ENCODE measurements at regions not wholly inside any gene's neighbourhood (a gene's known extent, or its start where the extent isn't known, plus 50 kb on each side); places are given as distances from the start of the nearest gene placed in this dataset.

DNA sequence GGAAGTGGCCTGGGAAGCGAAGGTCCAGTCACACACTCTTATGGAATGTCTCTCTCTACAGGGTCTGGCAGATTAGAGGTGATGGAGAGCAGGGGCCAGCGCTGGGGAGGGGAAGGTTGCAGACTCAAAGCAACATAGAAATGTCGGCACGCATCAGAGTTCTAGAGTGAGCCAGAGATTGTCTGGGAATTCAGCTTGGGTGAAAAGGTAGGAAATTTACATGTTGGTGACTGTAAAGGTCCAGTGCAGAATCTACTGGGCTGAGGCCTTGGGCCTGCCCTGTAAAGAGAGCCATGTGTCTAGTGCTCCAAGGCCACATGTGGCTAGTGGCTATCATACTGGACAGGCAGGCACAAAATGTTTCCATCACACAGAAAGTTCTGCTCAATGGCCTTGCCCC is 80.8 kb downstream of the FOXA2 start:
- DNase-seq = no peak

DNA sequence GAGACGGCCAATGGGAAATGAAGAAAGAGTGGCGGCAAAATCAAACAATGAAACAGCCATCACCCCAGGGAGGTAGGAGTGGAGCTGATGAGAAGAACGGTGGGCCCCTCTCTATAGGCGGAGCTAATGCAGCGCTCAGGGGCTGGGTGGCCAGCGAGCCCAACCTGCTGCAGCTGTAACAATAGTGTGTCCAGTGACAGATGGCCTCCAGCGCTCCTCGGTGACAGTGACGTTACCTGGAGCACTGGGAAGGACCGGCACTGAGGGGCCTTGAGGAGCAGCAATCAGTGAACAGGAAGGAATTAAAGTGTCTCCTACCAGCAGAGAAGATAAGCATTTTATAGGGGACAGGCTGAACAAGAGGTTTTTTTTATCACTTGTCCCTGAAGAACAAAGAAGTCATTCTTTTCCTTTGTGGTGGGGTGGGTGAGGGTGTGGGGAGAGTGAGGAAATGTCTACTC is 81.6 kb downstream of the FOXA2 start:
- DNase-seq = no peak

DNA sequence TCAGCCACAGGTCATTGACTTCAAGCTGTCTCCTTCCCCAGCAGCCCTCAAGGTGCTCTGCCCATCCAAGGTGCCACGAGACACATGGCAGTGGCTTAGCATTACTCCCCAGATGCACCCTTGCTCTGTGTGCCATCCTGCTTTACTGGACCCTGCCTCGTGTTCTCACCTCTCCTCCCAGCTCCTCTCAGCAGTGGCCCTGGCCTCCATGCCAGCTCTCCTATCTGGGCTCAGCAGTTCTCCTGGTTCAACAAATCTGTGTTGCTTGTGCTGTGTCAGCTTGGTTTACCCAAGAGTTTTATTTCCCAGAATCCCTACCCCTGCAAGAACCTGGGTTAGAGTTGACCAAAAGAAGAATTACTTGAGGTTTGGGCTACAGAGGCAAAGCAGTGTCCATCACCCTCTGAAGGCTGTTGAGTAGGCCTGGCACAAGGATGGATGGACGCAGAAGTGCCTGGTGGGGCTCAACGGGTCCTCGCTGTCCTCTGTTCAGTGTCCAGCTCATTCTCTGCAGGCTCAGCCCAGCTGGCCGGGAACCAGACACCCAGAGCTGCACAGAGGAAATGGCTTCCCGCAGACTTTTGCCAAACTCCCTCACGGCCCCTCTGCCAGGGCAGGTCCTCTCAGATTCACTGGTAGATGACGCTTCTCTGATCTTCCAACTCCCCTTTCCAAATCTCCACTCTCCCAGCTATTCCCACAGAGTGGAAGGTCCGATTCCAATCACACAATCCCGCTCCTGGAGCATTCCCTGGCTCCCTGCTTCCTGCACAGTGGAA is 82.6 kb downstream of the FOXA2 start:
- no peak for DNase-seq

DNA sequence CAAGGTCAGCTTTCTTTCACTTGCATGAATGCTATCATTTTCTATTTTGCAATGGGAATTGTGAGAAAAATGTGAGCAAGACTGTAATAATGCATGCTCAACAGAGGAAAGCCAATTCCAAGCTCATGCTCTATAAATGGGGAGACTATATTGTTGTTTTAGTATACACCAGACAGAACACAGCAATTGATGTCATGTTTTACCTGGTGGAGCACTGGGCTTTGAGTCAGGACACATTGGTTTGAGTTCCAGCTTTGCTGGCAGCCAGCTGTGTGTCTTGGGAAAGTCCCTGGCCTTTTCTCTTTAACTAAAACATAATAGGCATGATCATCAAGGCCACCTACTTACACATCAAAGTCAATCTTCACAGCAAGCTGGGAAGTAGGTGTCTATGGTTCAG is 83.3 kb downstream of the FOXA2 start:
- no peak for DNase-seq

DNA sequence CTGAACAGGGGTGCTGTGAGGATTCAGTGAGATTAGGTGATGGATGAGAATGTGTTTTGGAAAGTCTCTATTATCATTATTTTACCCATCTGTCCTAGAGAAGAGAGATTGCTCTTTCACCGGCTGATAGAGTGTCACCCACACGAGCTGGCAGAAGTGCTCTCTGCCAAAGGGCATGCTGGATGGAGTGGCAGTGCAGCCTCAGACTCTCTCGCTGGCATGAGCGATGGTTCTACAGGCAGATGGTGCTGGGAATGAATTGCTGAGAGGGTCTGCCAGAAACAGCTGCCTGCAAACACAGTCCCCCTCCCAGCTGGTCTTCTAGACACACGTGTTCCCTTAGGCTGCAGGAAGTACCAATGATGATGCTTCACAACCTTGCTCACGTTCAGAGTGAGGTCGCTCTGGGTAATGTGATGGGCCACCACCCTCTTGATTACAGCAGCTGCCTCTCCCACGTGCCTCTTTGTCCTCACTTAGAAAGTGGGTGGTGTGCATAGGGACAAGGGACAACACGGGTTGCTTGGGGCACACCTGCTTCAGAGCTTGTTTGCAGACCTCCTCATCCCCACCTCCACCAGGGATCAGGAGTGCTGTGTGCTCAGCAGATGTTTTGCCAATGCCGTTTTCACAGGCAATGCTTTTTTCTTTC is 84.7 kb downstream of the FOXA2 start:
- peak; percentile 91 for DNase-seq

DNA sequence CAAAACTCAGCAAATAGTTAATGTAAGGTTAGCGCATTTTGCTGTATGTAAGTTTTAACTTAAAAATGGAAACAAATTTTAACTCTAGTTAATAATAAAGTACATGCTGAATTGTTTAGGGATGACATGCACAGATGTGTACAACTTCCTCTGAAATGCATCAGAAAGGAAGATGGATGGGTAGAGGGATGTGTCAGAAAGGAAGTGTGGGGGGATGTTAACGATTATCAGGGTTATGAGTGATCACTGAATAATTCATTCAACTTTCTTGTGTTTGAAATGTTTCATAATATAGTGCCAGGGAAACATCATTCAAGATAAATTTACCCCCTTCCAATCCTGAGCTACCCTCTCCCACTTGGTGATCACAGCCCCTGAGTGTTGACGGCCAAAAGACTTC is 87.6 kb downstream of the FOXA2 start:
- DNase-seq = no peak

DNA sequence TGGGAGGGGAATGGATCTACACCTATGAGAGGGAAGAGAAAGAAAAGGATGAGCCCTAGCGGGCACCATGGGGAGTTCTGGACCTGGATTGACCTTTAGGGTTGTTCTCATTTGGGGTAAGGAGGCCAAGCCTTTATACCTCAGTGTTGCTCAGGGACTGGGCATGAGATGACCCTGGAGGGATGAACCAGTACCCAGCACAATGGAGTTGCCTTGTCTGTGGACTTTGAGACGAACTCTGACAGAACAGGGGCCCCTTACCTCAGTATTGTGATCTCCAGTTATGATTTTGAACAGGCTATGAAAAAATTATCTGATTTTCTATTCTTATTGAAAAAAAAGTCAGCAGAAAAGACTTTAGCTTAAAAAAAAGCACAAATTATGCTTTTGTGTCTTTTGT is 88.6 kb downstream of the FOXA2 start:
- no peak for DNase-seq

DNA sequence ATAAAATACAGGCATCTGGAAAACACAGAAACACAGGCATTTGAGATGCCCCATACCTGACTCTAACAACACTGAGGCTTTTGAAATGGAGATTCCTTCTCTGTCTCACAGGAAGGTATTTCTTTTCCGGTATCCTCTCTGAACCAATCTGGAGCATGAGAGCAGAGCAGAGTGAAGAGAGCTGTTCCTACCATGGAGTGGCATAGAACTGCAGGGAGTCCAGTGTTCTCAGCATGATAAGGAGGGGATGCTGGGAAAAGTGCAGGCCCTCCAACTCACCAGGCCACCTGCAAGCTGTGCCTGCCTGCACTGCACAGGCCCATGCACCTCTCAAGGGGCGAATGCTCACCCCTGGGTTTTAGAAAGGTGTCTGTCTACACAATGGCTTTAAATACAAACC is 89.2 kb downstream of the FOXA2 start:
- no peak for DNase-seq

DNA sequence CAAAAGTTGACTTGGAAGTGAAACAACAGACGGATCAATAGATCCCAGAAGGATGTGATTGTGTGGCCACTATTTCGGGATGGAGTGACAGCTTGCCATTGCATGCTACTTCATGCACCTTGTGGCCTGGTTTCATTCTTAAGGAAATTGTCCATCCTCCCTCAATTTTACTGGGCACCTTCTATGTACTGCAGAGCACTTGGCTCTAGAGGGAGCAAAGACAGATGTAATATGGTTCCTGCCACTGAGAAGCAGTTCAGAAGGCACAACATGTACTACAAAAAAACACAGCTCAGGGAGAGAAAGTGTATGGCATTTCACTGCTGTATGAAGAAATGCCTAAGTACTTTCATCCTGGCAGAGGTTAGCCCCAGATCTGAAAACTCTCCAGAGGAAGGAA is 91.9 kb downstream of the FOXA2 start:
- DNase-seq = no peak

DNA sequence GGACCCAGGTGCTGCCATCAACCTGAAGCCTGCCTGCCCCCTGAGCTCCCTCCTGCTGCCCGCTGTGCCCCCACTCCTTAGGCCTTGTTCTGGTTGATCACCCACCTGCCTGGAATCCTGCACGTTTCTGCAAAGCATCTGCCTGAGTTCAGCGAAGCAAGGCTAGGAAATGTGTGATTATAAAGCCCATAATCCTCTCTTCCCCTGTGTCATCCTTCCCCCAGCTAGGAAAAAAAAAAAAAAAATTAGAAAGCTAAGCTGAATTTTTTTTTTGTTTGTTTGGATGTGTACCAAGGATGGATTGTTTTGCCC is 93.2 kb downstream of the FOXA2 start:
- DNase-seq = no peak

DNA sequence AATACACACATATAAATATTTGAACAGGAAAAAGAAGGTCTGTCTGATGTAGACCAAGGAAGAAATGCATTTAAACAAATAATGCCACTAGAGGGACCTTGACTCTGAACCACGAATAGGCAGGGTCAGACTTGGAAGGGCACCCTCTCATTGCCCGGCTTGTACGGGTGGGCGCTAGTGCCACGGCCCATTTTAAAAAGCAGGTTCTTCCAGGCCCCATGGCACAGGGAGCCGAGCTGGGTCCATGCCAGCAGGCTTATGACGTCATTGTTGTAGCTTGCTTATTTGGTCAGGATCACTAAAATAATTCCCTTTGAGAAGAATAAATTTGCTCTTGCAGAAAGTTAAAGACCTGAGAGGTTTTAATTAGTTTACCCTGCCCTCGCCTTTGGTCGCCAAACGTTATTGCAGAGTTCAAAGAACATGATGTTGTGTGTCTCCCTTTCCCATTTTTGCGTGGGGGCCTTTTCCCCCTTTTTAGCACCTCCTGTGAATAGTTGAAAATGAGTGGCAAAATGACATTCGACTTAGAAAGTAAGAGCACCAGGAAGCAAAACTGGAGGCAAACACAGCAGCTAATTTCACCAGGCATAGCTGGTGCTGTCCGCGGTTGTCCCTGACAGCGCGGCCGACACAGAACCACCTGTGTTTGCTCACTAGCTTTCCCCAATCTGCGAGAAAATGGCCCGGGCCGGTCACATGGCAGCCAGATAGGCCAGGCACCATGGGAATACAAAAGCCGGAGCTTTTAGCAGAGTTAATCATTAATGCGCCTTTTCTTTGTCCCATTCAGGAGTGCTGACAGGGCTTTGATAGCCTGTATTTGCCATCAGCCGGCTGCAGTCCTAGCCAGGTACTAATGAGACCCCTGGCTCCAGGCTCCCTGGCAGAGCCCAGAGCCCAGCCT is 93.8 kb downstream of the FOXA2 start:
- DNase-seq = peak; percentile 93

DNA sequence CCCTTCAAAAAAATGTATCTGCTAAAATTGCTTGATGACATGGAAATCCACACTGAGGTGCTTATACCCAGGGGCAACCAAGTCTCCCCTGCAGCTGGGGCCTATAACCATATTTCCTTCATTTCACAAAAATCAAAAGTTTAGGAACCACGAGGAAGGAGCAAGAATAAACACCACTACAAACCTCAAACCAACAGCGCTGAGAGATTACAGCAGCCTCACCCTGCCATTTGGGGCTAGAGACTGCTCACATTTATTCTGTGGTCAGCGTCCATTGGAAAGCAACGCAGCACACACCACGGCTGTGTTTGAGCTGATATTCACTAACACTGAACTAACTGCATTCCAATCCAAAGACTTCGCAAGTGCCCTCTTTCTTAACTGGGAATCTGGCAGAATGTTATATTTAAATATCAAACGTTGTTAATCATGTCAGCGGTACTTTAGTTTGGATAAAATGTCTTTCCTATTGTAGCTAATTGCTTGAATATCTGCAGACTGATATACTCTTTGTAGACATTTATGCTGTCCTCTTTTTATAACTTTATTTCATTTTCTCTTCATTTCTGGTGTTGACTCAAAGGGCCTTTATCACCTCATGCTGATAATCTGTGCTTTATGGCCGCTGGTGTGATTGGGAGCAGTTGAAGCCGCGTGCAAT is 94.6 kb downstream of the FOXA2 start:
- no peak for DNase-seq

DNA sequence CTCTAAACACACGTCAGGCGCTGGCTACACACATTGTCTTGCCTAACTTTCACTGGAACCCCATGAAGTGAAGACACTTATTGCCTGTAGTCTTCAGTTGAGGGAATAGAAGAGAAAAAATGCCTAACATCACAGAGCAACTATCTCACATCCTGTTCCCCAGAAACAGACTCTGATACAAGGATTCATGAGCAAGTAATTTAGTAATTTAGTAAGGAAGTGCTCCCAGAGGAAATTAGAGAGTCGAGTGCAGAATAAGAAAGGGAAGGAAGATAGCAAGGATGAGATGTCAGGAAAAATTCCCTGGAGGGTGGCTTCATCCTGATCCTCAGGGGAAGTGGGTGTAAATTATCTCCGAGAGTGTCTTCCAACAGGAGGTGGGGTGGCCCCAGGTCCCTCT is 104.0 kb downstream of the FOXA2 start:
- DNase-seq = no peak

DNA sequence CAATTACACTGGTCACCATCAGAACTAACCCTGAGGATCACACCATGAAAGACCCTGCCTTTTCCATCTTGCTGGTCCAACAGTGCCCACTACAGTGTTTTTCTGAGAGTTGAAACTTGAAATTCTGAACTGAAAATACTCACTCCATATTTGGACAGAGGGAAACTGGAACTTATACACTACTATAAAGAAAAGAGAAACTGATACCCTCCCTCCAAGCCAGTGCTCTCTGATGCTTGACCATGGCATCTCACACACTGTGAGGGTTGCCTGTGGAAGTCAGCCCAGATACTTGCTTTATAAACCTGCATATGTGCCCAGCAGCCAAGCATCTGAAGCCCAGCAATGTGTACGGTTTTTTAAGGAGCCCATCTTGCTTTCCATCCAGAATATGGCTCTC is 108.7 kb downstream of the FOXA2 start:
- DNase-seq = no peak

DNA sequence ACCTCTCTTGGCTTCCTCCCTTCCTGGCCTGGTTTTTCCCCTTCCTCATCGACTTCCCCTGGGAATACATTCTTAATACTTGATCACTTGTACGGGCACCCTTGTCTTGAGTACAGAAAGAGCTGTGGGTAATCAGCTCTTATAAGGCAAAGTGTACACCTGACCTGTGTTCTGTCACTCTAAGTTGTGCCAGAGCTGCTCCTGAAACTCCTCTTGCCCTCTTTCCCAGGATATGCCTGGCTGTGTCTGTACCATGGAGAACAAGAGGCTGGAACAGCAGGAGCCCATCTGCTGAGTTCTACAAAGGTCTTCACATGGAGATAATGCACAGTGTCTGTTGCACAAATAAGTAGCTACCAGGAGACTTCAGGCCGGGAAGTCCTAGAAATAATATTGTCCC is 110.1 kb downstream of the FOXA2 start:
- DNase-seq = no peak

DNA sequence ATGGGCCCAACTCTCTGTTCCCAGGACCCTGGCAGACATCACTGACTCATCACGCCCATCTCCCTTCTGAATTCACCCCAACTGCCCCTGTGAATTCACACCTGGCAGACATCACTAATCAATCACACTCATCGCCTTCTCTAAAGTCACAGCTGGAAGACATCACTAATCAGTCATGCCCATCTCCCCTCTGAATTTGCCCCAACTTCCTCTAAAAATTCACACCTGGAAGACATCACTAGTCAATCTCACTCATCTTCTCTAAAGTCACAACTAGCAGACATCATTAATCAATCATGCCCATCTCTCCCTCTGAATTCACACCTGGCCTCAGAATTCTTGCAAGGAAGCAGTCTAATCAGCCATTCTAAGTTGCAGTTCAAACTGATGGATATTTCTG is 111.1 kb downstream of the FOXA2 start:
- no peak for DNase-seq

DNA sequence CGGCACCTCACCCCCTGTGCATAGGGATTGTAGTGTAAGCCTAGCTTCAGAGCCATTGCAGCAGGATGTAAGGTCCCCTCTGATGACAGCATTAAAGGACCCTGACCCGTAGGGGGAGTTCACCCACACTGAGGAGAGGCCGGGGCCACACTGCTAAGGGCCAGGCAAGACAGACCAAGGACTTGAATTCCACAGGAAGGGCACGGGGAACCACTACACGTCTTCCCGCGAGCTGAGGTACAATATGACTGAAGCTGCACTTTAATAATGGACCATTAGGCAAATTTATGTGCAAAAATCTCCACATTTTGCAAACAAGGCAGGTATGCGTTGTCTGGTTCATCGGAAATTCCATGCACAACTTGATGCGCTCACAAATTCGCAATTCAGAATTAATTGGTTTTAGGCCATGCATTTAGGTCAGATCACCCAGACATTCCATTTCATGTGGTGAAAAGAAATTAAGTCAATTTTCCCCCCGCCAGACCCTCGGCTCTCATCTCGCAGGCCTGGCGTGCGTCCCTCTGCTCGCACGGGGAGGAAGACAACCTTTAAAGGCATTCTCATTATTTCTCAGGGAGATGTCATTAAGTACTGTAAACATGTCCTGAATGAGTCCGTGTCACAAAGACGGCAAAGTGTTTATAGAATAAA is 111.8 kb downstream of the FOXA2 start:
- no peak for DNase-seq

DNA sequence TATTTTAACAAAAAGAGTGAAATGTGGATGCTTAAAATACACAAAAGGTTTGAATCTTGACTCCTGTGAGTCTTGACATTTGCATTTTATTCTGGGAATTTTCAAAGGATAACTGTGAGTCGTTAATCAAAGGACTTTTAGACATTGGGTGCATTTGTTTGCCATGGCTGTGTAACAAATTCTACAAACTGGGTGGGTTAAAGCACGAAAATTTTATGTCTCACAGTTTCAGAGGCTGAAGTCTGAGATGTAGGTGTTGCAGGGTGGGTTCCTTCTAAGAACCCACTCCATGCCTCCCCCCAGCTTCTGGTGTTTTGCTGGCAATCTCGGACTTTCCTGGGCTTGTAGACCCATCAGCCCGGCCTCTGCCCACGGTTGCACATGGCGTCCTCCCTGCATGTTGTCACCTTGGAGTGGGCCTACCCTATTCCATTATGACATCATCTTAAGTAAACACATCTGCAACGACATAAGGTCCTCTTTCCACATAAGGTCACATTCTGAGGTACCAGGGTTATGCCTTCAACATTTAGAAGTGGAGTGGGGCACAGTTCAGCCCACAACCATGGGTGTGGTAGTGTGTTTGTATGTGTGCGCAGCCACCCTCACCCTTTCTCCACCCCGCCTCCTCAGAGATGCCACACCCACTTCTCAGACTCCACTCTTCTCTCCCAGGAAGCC is 113.1 kb downstream of the FOXA2 start:
- no peak for DNase-seq

DNA sequence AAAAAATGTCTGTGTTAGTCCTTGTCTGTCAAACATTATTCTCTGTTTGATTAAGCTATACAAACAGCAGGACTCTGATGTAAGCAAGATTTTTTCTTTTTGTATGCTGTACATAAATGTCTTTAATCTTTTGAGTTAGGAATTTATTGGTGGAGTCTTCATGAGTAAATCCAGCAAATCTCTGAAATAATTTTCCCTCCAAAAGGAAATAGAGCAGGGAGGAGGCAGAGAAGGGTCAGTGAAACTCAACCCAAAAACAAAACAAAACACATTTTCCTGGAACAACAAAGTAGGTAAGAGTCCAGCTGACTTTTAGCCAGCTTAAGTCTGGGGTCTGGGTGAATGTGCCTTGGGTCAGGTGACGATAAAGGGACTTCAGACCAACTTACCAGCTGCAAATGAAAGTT is 113.7 kb downstream of the FOXA2 start:
- DNase-seq = no peak

DNA sequence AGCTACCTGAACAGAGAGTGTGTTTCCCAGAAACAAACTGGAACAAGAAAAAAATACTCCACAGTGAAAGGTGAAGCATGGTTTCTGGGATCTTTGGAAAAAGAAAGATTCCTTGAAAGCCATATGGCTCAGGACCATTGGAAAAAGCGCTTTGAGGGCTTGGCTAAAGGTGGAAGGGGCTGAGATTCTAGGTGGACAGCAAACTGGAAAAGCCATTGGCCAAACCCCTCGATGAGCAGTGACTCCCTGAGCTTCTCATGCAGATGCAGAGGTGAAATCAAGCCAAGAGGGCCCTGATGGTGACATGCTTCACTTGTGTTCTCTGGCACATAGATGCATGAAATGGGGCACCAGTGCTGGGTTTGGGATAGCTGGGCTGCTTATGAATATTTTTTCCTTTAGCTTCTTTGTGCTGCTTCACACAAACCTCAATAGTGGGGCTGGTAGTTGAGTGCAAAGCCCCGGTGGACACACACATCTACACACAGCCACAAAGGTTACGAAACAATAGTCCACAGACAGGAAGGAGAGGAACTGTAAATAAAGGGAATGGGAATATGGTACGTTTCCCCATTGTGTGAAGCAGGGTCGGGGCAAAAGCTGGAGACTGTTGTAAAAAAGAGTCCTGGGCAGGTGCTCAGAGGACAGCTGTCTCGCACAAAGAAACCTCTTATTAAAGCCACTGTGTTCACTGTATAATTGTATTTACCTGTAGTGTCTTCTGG is 117.8 kb downstream of the FOXA2 start:
- DNase-seq = peak; percentile 72

Data from NCI-H1092 (cell line).